ENCODE measurements at regions not wholly inside any gene's neighbourhood (a gene's known extent, or its start where the extent isn't known, plus 50 kb on each side); places are given as distances from the start of the nearest gene placed in this dataset.

DNA sequence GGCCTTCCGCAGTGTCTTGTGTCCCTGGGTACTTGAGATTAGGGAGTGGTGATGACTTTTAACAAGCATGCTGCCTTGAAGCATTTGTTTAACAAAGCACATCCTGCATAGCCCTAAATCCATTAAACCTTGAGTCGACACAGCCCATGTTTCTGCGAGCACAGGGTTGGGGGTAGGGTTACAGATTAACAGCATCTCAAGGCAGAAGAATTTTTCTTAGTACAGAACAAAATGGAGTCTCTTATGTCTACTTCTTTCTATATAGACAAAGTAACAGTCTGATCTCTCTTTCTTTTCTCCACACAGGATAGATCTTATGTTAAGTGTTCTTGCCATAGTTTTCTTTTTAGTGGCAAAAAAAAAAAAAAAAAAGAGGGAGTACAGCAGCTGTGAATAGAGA is 70.2 kb upstream of the SNX9 start (continued):
- TF ChIP-seq HINFP (tag; conservative IDR thresholded peaks at IDR 0.05; ENCODE audit: low read depth) (peak; percentile 50; the same call in 1 of the 2 replicates), HSF4 (CRISPR knock-in tag; IDR thresholded peaks at IDR 0.05; ENCODE audit: borderline replicate concordance) (peak; percentile 50; the same call in 1 of the 2 replicates), SMAD4 (CRISPR knock-in tag; conservative IDR thresholded peaks at IDR 0.05) (peak; percentile 86), KLF6 (CRISPR knock-in tag; IDR thresholded peaks at IDR 0.05; ENCODE audit: borderline replicate concordance) (peak; percentile 65; the same call in 1 of the 2 replicates)
- TF ChIP-seq, protein P1, sequence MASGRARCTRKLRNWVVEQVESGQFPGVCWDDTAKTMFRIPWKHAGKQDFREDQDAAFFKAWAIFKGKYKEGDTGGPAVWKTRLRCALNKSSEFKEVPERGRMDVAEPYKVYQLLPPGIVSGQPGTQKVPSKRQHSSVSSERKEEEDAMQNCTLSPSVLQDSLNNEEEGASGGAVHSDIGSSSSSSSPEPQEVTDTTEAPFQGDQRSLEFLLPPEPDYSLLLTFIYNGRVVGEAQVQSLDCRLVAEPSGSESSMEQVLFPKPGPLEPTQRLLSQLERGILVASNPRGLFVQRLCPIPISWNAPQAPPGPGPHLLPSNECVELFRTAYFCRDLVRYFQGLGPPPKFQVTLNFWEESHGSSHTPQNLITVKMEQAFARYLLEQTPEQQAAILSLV (tag; IDR thresholded peaks at IDR 0.05): peak; percentile 69; the same call in 1 of the 2 replicates
- TF ChIP-seq, protein P2, sequence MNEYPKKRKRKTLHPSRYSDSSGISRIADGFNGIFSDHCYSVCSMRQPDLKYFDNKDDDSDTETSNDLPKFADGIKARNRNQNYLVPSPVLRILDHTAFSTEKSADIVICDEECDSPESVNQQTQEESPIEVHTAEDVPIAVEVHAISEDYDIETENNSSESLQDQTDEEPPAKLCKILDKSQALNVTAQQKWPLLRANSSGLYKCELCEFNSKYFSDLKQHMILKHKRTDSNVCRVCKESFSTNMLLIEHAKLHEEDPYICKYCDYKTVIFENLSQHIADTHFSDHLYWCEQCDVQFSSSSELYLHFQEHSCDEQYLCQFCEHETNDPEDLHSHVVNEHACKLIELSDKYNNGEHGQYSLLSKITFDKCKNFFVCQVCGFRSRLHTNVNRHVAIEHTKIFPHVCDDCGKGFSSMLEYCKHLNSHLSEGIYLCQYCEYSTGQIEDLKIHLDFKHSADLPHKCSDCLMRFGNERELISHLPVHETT (CRISPR knock-in tag; conservative IDR thresholded peaks at IDR 0.05 in 1 of 2, IDR thresholded peaks at IDR 0.05 in 1 of 2): peak in 1 of 2 experiments; percentile 76; a peak in 2 of 4 replicates

All from K562 (cell line).